B cell (primary cell): ENCODE measurements at regions not wholly inside any gene's neighbourhood (a gene's known extent, or its start where the extent isn't known, plus 50 kb on each side); places are given as distances from the start of the nearest gene placed in this dataset.

Experiments
- ATAC-seq: fragments of 200-7000 bp; cut with Tn5 transposase; one replicate; pipeline ENCODE4 v1.10.0; 2021; ENCODE audit warnings: low read depth, mild to moderate bottlenecking, moderate number of reproducible peaks, moderate library complexity
- CTCF ChIA-PET: fragments of 350-600 bp; sonication (Branson Sonifier 250); formaldehyde crosslinking; loops from one replicate; lab custom pipeline; 2021; ENCODE audit warnings: antibody characterized with exemption, inconsistent platforms; lab: Charles Lee
- POLR2A ChIA-PET: fragments of 350-600 bp; sonication (Branson Sonifier 250); formaldehyde crosslinking; loops from one replicate; lab custom pipeline; 2021; ENCODE audit warnings: antibody characterized with exemption; lab: Charles Lee
- DNase-seq: peaks from one replicate; pipeline ENCODE4 v3.0.0; 2013
- H2AFZ ChIP-seq: 2 replicates; pipeline ENCODE4 v1.6.1; 2012; ENCODE audit warnings: mild to moderate bottlenecking, low read depth, low read length; ENCODE audit not compliant: insufficient read depth, poor library complexity, severe bottlenecking
- H3K27ac ChIP-seq, 2 donors: 1 replicate in 1 of 2; 2 replicates in 1 of 2; pipeline ENCODE4 v1.5.1; 2012 to 2013; ENCODE audit warnings: low read length in 2 of 2, mild to moderate bottlenecking in 2 of 2, moderate library complexity in 1 of 2
- H3K27me3 ChIP-seq, 4 experiments: fragments of 200-600 bp in 1 of 4; sonication (generic) in 1 of 4; replicated peaks in 1 of 4; 1 replicate in 2 of 4; 2 replicates in 2 of 4; pipeline versions ENCODE4 v1.6.1 to v1.7.0; 2013 to 2016; ENCODE audit warnings: low read length in 3 of 4, mild to moderate bottlenecking in 2 of 4, mixed read lengths in 1 of 4, moderate library complexity in 1 of 4; ENCODE audit not compliant: insufficient read depth in 4 of 4, control insufficient read depth in 3 of 4; ENCODE audit errors: control extremely low read depth in 1 of 4
- H3K36me3 ChIP-seq, 2 experiments: replicated peaks in 1 of 2; 1 replicate in 1 of 2; 2 replicates in 1 of 2; pipeline versions ENCODE4 v1.6.1 to v1.7.1; 2013; ENCODE audit warnings: low read length in 1 of 2; ENCODE audit not compliant: insufficient read depth in 2 of 2, control insufficient read depth in 1 of 2; ENCODE audit errors: control extremely low read depth in 1 of 2, extremely low read depth in 1 of 2
- H3K4me1 ChIP-seq, 2 donors: fragments of 200-600 bp in 1 of 2; sonication (generic) in 1 of 2; 1 replicate in 1 of 2; 2 replicates in 1 of 2; pipeline versions ENCODE4 v1.5.1 to v1.6.1; 2013 to 2017; ENCODE audit warnings: low read length in 2 of 2; ENCODE audit not compliant: control insufficient read depth in 2 of 2, insufficient read depth in 2 of 2
- H3K4me2 ChIP-seq: replicated peaks from 2 replicates; pipeline ENCODE3; 2012; ENCODE audit warnings: mild to moderate bottlenecking, low read depth, low read length; ENCODE audit not compliant: poor library complexity, severe bottlenecking
- H3K4me3 ChIP-seq, 5 experiments: fragments of 200-600 bp in 1 of 5; sonication (generic) in 1 of 5; 1 replicate in 3 of 5; 2 replicates in 2 of 5; pipeline versions ENCODE4 v1.5.1 to v1.7.0; 2011 to 2016; ENCODE audit warnings: low read length in 4 of 5, mild to moderate bottlenecking in 4 of 5, low read depth in 2 of 5, control low read depth in 1 of 5, moderate library complexity in 1 of 5; ENCODE audit not compliant: insufficient read depth in 1 of 5; ENCODE audit errors: control extremely low read depth in 1 of 5, extremely low read depth in 1 of 5
- H3K79me2 ChIP-seq: fragments of 200-600 bp; sonication (generic); one replicate; pipeline ENCODE4 v1.6.0; 2016; ENCODE audit warnings: low read length; ENCODE audit not compliant: control insufficient read depth, insufficient read depth
- H3K9ac ChIP-seq: fragments of 200-600 bp; sonication (generic); 2 replicates; pipeline ENCODE4 v1.6.1; 2017; ENCODE audit warnings: mild to moderate bottlenecking, low read length, moderate library complexity
- H3K9me3 ChIP-seq, 3 donors: one replicate each; pipeline versions ENCODE4 v1.6.1 to v1.7.1; 2013; ENCODE audit warnings: low read length in 2 of 3; ENCODE audit not compliant: control insufficient read depth in 2 of 3, insufficient read depth in 1 of 3; ENCODE audit errors: control extremely low read depth in 1 of 3
- H4K20me1 ChIP-seq: 2 replicates; pipeline ENCODE4 v1.6.0; 2012; ENCODE audit warnings: mild to moderate bottlenecking, low read length; ENCODE audit not compliant: insufficient read depth, control insufficient read depth, poor library complexity, severe bottlenecking
- H3K27ac Mint-ChIP-seq: one replicate; pipeline ENCODE4 v1.8.0; 2021; ENCODE audit warnings: mixed read lengths
- H3K27me3 Mint-ChIP-seq: one replicate; pipeline ENCODE4 v1.8.0; 2021; ENCODE audit warnings: mixed read lengths
- H3K4me1 Mint-ChIP-seq: one replicate; pipeline ENCODE4 v1.8.0; 2021; ENCODE audit warnings: mixed read lengths
- H3K4me3 Mint-ChIP-seq: one replicate; pipeline ENCODE4 v1.8.0; 2021; ENCODE audit warnings: mixed read lengths
- H3K9me3 Mint-ChIP-seq: one replicate; pipeline ENCODE4 v1.8.0; 2022; ENCODE audit warnings: mixed read lengths; ENCODE audit not compliant: insufficient read depth
- CTCF ChIP-seq: fragments of 200-600 bp; IDR thresholded peaks from one replicate; pipeline ENCODE4 v1.8.0; 2022; ENCODE audit warnings: antibody characterized with exemption, mild to moderate bottlenecking
- EZH2 ChIP-seq: IDR thresholded peaks from 2 replicates; pipeline ENCODE4 v1.6.1; 2012; ENCODE audit warnings: borderline replicate concordance, low read depth, mild to moderate bottlenecking, moderate library complexity, low read length; ENCODE audit not compliant: insufficient read depth, poor library complexity, severe bottlenecking
- WGBS: methylation state at CpG from one replicate; pipeline ENCODE4 v1.1.5; 2013; ENCODE audit warnings: missing lambda C conversion rate; ENCODE audit not compliant: insufficient coverage; 5-methylcytosine and 5-hydroxymethylcytosine counted together
- intact Hi-C: fragments of 100-400 bp; cut with micrococcal nuclease; formaldehyde crosslinking; loops from one replicate; pipeline ENCODE4 v1.10.0; 2022

- Mint-ChIP-seq H3K9me3 (no peaks in the 10 kb centered on the region), H3K4me3 (no peak overlapping the region), H3K4me1 (no peaks in the 10 kb centered on the region), H3K27ac (no peak overlapping the region), H3K27me3 (no peaks in the 10 kb centered on the region)
- intact Hi-C loops = no loop called here
- Histone ChIP-seq H4K20me1 (no peaks in the 10 kb centered on the region), H3K4me1 (no peaks in the 10 kb centered on the region), H3K4me2 (no peak overlapping the region), H3K36me3 (no peaks in the 10 kb centered on the region), H3K9me3 (no peaks in the 10 kb centered on the region), H3K27me3 (no peaks in the 10 kb centered on the region), H3K4me3 (no peak overlapping the region), H3K9ac (no peak overlapping the region), H3K79me2 (no peaks in the 10 kb centered on the region), H2AFZ (no peak overlapping the region), H3K27ac (no peak overlapping the region)
- ChIA-PET POLR2A (no interaction called here), CTCF (no interaction called here)
- ATAC-seq (no peak), DNase-seq (no peak)
- WGBS = 95% methylated on average over 3 of the region's 3 CpGs
- TF ChIP-seq CTCF (no peak), EZH2 (no peak)
Measured at GRCh38 chr5:84599964-84600363, 215.3 kb upstream of the EDIL3 start.

- Histone ChIP-seq H3K79me2 (no peaks in the 10 kb centered on the region), H4K20me1 (no peaks in the 10 kb centered on the region), H3K36me3 (no peaks in the 10 kb centered on the region), H3K9ac (no peak overlapping the region), H3K4me2 (no peak overlapping the region), H3K4me1 (no peaks in the 10 kb centered on the region), H3K4me3 (no peak overlapping the region), H3K9me3 (no peaks in the 10 kb centered on the region), H3K27me3 (no peaks in the 10 kb centered on the region), H3K27ac (no peak overlapping the region), H2AFZ (no peak overlapping the region)
- ATAC-seq = no peak
- Mint-ChIP-seq H3K4me3 (no peak overlapping the region), H3K4me1 (no peaks in the 10 kb centered on the region), H3K27ac (no peak overlapping the region), H3K27me3 (no peaks in the 10 kb centered on the region), H3K9me3 (no peaks in the 10 kb centered on the region)
- CTCF ChIA-PET = no interaction called here
- intact Hi-C loops = no loop called here
- POLR2A ChIA-PET = no interaction called here
- TF ChIP-seq EZH2 (no peak), CTCF (no peak)
- WGBS = 88% methylated on average over 1 of the region's 2 CpGs
- no peak for DNase-seq
Measured at GRCh38 chr5:84597904-84598303, 213.2 kb upstream of the EDIL3 start.
